ENCODE measurements at regions not wholly inside any gene's neighbourhood (a gene's known extent, or its start where the extent isn't known, plus 50 kb on each side); places are given as distances from the start of the nearest gene placed in this dataset.

DNA sequence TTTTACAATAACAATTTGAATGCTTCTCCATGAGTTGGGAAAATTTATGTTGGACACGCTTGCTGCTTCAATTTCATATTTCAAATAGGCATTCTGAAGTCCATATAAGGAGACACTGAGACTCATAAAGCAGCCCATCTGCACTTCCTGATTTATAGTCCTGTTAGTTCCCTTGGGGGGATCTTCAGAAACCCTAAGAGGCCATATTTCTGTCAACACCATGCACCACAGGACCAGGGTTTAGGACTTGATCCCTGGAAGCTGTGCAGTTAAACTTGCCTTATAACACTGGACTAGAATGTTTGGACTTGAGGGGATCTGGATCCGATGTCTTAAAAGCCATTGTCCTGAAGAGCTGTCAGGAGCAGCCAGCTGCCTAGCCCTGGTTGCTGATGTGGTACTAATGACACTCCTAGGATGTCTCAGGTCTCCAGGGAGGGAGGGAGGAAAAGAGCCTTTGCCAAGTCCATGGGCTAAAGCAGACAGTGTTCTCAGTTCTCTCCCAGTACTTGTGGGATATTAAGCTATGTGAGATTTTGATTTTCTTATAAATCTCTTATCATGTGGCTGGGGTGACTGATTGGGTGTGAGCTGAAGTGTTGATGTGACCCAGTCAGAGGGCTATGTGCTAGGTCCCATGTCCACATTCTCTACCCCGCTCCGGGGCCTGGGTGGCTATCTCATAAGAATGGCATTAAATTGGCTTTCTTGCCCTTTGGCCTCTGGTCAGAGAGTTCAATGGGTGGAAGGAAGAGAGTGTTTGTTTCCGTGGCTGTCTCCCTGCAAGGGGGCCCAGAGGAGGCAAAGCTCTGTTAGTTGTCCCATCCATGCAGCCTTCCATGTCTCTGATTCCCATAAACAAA lies 399.8 kb downstream of the OSTF1 start:
- no peak for TF ChIP-seq RARB (CRISPR knock-in tag; IDR thresholded peaks at IDR 0.05)
- no peak for TF ChIP-seq BACH2 (CRISPR knock-in tag; IDR thresholded peaks at IDR 0.05; ENCODE audit: borderline replicate concordance)
- no peak for TF ChIP-seq ZNF70 (CRISPR knock-in tag; IDR thresholded peaks at IDR 0.05)

All from SK-N-SH treated with all-trans-retinoic acid at 6 μM for 48 hours (cell line).